ENCODE measurements at regions not wholly inside any gene's neighbourhood (a gene's known extent, or its start where the extent isn't known, plus 50 kb on each side); places are given as distances from the start of the nearest gene placed in this dataset.

DNA sequence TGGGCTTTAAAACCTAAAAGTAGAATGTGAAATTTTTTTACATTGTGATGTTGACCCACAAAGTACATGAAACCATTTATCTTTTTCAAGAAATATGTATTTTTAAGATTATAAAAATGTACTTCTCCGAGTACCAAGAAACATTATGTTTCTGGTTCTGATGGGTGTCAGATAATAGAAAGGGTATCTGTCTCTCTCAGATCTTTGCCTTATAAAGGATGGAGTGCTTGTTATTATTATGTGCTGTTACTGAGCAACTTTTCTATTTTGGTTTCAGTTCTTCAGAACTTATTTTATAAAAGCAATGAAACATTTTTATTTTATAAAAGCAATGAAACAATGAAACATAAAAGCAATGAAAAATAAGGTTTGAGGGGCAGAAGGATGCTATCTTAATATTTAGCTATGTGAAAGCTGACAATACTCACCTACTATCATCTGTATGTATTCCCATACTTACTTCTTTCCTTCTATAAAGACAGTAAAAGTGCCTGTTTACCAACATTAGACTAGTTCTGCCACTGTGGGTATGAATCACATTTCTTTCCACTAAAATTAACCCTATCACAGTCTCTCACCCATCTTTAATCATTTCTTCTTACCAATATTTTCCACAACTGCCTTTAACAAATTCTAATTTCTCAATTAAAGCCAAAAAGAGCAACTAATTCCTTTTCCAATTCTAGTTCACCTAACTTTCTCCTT lies 540.7 kb upstream of the KCNMB2 start:
- dilution Hi-C loops (cut with MboI; ENCODE audit: extremely low pct_ligation_motif_present, low sequenced_read_pairs) = no loop called here
- no peak overlapping the region for H3K4me2 ChIP-seq (ENCODE audit: insufficient read depth, low read length)

More for the DNA sequence above, 540.7 kb upstream of the KCNMB2 start:
- POLR2A ChIA-PET = no interaction called here
- Histone ChIP-seq H3K27me3 (ENCODE audit: control insufficient read depth in 2 of 2, insufficient read depth in 2 of 2, low read length in 2 of 2) (no peaks in the 10 kb centered on the region), H3K27ac (ENCODE audit: insufficient read depth, low read depth, low read length) (no peak overlapping the region), H3K9me1 (replicated peaks; ENCODE audit: control insufficient read depth, extremely low read depth, insufficient read depth, low read length) (no peaks in the 10 kb centered on the region), H3K36me3 (ENCODE audit: control insufficient read depth in 2 of 2, extremely low read depth in 1 of 2, insufficient read depth in 2 of 2, low read length in 2 of 2) (no peaks in the 10 kb centered on the region), H3K9ac (replicated peaks; ENCODE audit: extremely low read depth, insufficient read depth, low read length) (no peak overlapping the region), H3K4me3 (replicated peaks in 1 of 3; ENCODE audit: insufficient read depth in 1 of 3, low read depth in 1 of 3, low read length in 3 of 3) (no peak overlapping the region), H3K4me1 (ENCODE audit: control insufficient read depth, extremely low read depth, insufficient read depth, low read length) (no peaks in the 10 kb centered on the region), H3K9me3 (replicated peaks; ENCODE audit: control insufficient read depth, insufficient read depth, low read length) (no peaks in the 10 kb centered on the region), H3K79me2 (ENCODE audit: control insufficient read depth, insufficient read depth, low read length) (no peaks in the 10 kb centered on the region), H4K20me1 (replicated peaks; ENCODE audit: control insufficient read depth, extremely low read depth, insufficient read depth, low read length) (no peaks in the 10 kb centered on the region), H2AFZ (ENCODE audit: low read depth, low read length) (no peak overlapping the region)
- no TSS peak for BruUV-seq (replicated peaks)
- FAIRE-seq = no peak
- intact Hi-C loops (cut with micrococcal nuclease) = no loop called here
- no peak for DNase-seq (ENCODE audit: low read depth, low spot score)
- TF ChIP-seq, protein P1, sequence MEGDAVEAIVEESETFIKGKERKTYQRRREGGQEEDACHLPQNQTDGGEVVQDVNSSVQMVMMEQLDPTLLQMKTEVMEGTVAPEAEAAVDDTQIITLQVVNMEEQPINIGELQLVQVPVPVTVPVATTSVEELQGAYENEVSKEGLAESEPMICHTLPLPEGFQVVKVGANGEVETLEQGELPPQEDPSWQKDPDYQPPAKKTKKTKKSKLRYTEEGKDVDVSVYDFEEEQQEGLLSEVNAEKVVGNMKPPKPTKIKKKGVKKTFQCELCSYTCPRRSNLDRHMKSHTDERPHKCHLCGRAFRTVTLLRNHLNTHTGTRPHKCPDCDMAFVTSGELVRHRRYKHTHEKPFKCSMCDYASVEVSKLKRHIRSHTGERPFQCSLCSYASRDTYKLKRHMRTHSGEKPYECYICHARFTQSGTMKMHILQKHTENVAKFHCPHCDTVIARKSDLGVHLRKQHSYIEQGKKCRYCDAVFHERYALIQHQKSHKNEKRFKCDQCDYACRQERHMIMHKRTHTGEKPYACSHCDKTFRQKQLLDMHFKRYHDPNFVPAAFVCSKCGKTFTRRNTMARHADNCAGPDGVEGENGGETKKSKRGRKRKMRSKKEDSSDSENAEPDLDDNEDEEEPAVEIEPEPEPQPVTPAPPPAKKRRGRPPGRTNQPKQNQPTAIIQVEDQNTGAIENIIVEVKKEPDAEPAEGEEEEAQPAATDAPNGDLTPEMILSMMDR (IDR thresholded peaks at IDR 0.05; ENCODE audit: extremely low read depth in 1 of 2, insufficient read depth in 1 of 2, low read depth in 1 of 2, low read length in 2 of 2) = no peak
- no peak for TF ChIP-seq JUN (IDR thresholded peaks at IDR 0.05; ENCODE audit: borderline replicate concordance, insufficient read depth, insufficient read length, low read depth)
- no peak for TF ChIP-seq EZH2 (IDR thresholded peaks at IDR 0.05; ENCODE audit: borderline replicate concordance, low read depth, low read length, severe bottlenecking)
- TF ChIP-seq GATA2 (IDR thresholded peaks at IDR 0.05; ENCODE audit: insufficient read depth, insufficient read length, low read depth, low read length) = no peak
- TF ChIP-seq, protein P2, sequence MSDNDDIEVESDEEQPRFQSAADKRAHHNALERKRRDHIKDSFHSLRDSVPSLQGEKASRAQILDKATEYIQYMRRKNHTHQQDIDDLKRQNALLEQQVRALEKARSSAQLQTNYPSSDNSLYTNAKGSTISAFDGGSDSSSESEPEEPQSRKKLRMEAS (IDR thresholded peaks at IDR 0.05; ENCODE audit: insufficient read depth, insufficient read length) = no peak
- TF ChIP-seq MYC (IDR thresholded peaks at IDR 0.05; ENCODE audit: low read depth, low read length) = no peak
- CTCF ChIA-PET = interaction anchor here (1.5 kb wide), 1 partner anchor 62 kb away, joined by 4 read pairs; no protein-coding TSS in a partner anchor
